Parathyroid adenoma (tissue), 2 donors: ENCODE measurements at regions not wholly inside any gene's neighbourhood (a gene's known extent, or its start where the extent isn't known, plus 50 kb on each side); places are given as distances from the start of the nearest gene placed in this dataset.

Experiments used
- H2AFZ ChIP-seq: fragments of 300-600 bp; sonication (generic); one replicate; pipeline ENCODE4 v1.7.0; 2017; ENCODE audit warnings: antibody characterized with exemption, mild to moderate bottlenecking
- H3K27ac ChIP-seq: fragments of 300-600 bp; sonication (generic); one replicate; pipeline ENCODE4 v1.7.0; 2017
- H3K27me3 ChIP-seq: fragments of 300-600 bp; sonication (generic); one replicate; pipeline ENCODE4 v1.7.0; 2017; ENCODE audit warnings: low read length; ENCODE audit not compliant: control insufficient read depth, insufficient read depth
- H3K36me3 ChIP-seq: fragments of 300-600 bp; sonication (generic); one replicate; pipeline ENCODE4 v1.7.0; 2017; ENCODE audit warnings: low read length; ENCODE audit not compliant: control insufficient read depth, insufficient read depth
- H3K4me1 ChIP-seq: fragments of 300-600 bp; sonication (generic); one replicate; pipeline ENCODE4 v1.7.0; 2017; ENCODE audit warnings: control low read depth
- H3K4me2 ChIP-seq: fragments of 300-600 bp; sonication (generic); one replicate; pipeline ENCODE4 v1.7.0; 2017; ENCODE audit warnings: low read length
- H3K4me3 ChIP-seq: fragments of 300-600 bp; sonication (generic); one replicate; pipeline ENCODE4 v1.7.0; 2017; ENCODE audit warnings: low read depth, low read length
- H3K79me2 ChIP-seq: fragments of 300-600 bp; sonication (generic); one replicate; pipeline ENCODE4 v1.7.0; 2017; ENCODE audit warnings: control low read depth
- H3K9ac ChIP-seq: fragments of 300-600 bp; sonication (generic); one replicate; pipeline ENCODE4 v1.7.0; 2017; ENCODE audit warnings: mild to moderate bottlenecking
- H3K9me3 ChIP-seq: fragments of 300-600 bp; sonication (generic); one replicate; pipeline ENCODE4 v1.7.0; 2017; ENCODE audit warnings: low read length; ENCODE audit not compliant: control insufficient read depth
- TF ChIP-seq, protein P1 (sequence below): fragments of 300-600 bp; sonication (generic); IDR thresholded peaks from one replicate; pipeline ENCODE4 v1.7.0; 2017; ENCODE audit warnings: antibody characterized with exemption, mild to moderate bottlenecking
- donor health status: primary hyperparathyroidism.

- H3K4me1 ChIP-seq = no peaks in the 10 kb centered on the region
- no peak overlapping the region for H3K9ac ChIP-seq
- no peak overlapping the region for H3K4me2 ChIP-seq
- no peaks in the 10 kb centered on the region for H3K36me3 ChIP-seq
- TF ChIP-seq, protein P1, sequence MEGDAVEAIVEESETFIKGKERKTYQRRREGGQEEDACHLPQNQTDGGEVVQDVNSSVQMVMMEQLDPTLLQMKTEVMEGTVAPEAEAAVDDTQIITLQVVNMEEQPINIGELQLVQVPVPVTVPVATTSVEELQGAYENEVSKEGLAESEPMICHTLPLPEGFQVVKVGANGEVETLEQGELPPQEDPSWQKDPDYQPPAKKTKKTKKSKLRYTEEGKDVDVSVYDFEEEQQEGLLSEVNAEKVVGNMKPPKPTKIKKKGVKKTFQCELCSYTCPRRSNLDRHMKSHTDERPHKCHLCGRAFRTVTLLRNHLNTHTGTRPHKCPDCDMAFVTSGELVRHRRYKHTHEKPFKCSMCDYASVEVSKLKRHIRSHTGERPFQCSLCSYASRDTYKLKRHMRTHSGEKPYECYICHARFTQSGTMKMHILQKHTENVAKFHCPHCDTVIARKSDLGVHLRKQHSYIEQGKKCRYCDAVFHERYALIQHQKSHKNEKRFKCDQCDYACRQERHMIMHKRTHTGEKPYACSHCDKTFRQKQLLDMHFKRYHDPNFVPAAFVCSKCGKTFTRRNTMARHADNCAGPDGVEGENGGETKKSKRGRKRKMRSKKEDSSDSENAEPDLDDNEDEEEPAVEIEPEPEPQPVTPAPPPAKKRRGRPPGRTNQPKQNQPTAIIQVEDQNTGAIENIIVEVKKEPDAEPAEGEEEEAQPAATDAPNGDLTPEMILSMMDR = no peak
- no peak overlapping the region for H2AFZ ChIP-seq
- H3K27me3 ChIP-seq = no peaks in the 10 kb centered on the region
- H3K4me3 ChIP-seq = no peak overlapping the region
- H3K9me3 ChIP-seq = no peaks in the 10 kb centered on the region
- no peak overlapping the region for H3K27ac ChIP-seq
- no peaks in the 10 kb centered on the region for H3K79me2 ChIP-seq
Observed at GRCh38 chr2:126241411-126241810, 414.5 kb upstream of the GYPC start.

- no peaks in the 10 kb centered on the region for H3K27me3 ChIP-seq
- H3K4me3 ChIP-seq = no peak overlapping the region
- no peak overlapping the region for H3K4me2 ChIP-seq
- no peak overlapping the region for H2AFZ ChIP-seq
- no peaks in the 10 kb centered on the region for H3K4me1 ChIP-seq
- H3K9me3 ChIP-seq = no peaks in the 10 kb centered on the region
- no peak overlapping the region for H3K9ac ChIP-seq
- TF ChIP-seq, protein P1 = no peak
- no peaks in the 10 kb centered on the region for H3K79me2 ChIP-seq
- H3K27ac ChIP-seq = no peak overlapping the region
- H3K36me3 ChIP-seq = no peaks in the 10 kb centered on the region
Observed at GRCh38 chr2:126244937-126245336, 411.0 kb upstream of the GYPC start.

DNA sequence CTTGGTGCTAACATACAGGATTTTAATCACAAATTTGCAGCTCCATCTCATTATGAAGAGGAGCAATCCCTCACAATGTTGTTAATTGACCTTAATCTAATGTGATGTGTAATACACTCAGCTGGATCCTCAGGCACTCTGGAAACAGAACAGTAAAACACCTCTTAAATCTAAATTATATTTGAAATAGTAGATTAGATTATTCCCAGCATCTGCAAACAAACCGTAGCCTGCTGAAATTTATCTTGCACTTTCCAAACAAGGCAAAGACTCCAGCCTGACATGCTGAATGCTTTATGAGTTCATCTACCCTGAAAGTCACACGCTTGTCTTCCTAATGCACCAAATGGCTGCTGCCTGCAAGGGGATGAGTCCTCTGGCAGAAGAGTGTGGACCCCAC is 402.3 kb upstream of the GYPC start:
- Histone ChIP-seq H3K27me3 (no peaks in the 10 kb centered on the region), H2AFZ (no peak overlapping the region), H3K27ac (no peak overlapping the region), H3K4me3 (no peak overlapping the region), H3K4me1 (no peaks in the 10 kb centered on the region), H3K79me2 (no peaks in the 10 kb centered on the region), H3K9me3 (no peaks in the 10 kb centered on the region), H3K9ac (no peak overlapping the region), H3K4me2 (no peak overlapping the region), H3K36me3 (no peaks in the 10 kb centered on the region)
- TF ChIP-seq, protein P1 = no peak

GRCh38 chr2:126264625-126265024 is 391.3 kb upstream of the GYPC start:
- Histone ChIP-seq H3K4me3 (no peak overlapping the region), H3K4me1 (no peaks in the 10 kb centered on the region)

DNA sequence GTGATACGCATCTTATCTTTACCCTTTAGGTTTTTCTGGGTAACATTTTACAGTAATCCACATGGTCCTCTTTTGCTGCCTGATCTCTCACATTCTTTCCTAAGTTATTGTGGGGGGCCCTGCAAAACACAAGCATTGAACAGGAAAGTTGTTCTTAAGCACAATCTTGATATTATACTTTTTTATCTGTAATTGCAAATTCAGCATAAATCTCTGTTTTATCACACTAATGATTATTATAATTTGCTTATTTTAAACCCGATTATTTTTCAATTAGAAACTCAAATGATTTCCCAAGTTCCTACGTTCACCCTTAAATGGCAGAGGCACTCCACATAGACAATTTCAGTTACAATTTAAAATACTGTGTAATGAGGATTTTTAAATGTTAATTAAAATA is 386.0 kb upstream of the GYPC start:
- no peaks in the 10 kb centered on the region for H3K79me2 ChIP-seq
- H3K27me3 ChIP-seq = no peaks in the 10 kb centered on the region
- no peak overlapping the region for H3K9ac ChIP-seq
- no peak overlapping the region for H2AFZ ChIP-seq
- no peaks in the 10 kb centered on the region for H3K9me3 ChIP-seq
- H3K4me3 ChIP-seq = no peak overlapping the region
- TF ChIP-seq, protein P1 = no peak
- H3K4me2 ChIP-seq = no peak overlapping the region
- no peaks in the 10 kb centered on the region for H3K36me3 ChIP-seq
- H3K27ac ChIP-seq = no peak overlapping the region
- no peaks in the 10 kb centered on the region for H3K4me1 ChIP-seq

More at GRCh38 chr2:126264625-126265024, 391.3 kb upstream of the GYPC start:
- Histone ChIP-seq H3K27me3 (no peaks in the 10 kb centered on the region), H3K9ac (no peak overlapping the region), H3K9me3 (no peaks in the 10 kb centered on the region), H3K4me2 (no peak overlapping the region), H3K79me2 (no peaks in the 10 kb centered on the region), H3K27ac (no peak overlapping the region), H2AFZ (no peak overlapping the region), H3K36me3 (no peaks in the 10 kb centered on the region)
- TF ChIP-seq, protein P1 = no peak
